ENCODE measurements at regions not wholly inside any gene's neighbourhood (a gene's known extent, or its start where the extent isn't known, plus 50 kb on each side); places are given as distances from the start of the nearest gene placed in this dataset.

GRCh38 chr4:147012059-147012707 is 66.5 kb upstream of the TTC29 start:
- TF ChIP-seq CTCF (IDR thresholded peaks at IDR 0.05) (no peak), POLR2A (IDR thresholded peaks at IDR 0.05) (no peak)

All from Peyer's patch (tissue), 4 donors.